HG03469 (cell line): ENCODE measurements at regions not wholly inside any gene's neighbourhood (a gene's known extent, or its start where the extent isn't known, plus 50 kb on each side); places are given as distances from the start of the nearest gene placed in this dataset.

ENCODE experiments used
- ATAC-seq: cut with Tn5 transposase; IDR thresholded peaks from one replicate; pipeline ENCODE4 v1.9.1; 2021; ENCODE audit warnings: mild to moderate bottlenecking, moderate library complexity, moderate number of reproducible peaks; ENCODE audit not compliant: unreplicated experiment

DNA sequence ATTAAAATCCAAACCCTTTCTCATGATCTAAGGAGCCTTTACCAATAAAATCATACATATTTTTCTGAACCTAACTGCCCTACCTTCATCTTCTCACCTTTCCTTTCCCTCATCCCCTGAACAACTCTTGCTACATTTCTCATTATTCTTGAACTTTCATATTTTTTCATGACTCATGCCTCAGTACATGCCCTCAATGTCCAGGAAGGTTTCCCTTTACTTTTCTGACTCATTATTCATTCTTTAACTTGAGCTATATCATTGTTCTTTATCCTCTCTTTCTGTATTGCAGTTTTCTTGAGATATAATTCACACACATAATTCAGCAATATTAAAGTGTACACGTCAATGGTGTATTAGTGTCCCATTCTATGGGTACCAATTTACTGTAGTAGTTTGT, 231.0 kb downstream of the ALG10B start:
- ATAC-seq: no peak

DNA sequence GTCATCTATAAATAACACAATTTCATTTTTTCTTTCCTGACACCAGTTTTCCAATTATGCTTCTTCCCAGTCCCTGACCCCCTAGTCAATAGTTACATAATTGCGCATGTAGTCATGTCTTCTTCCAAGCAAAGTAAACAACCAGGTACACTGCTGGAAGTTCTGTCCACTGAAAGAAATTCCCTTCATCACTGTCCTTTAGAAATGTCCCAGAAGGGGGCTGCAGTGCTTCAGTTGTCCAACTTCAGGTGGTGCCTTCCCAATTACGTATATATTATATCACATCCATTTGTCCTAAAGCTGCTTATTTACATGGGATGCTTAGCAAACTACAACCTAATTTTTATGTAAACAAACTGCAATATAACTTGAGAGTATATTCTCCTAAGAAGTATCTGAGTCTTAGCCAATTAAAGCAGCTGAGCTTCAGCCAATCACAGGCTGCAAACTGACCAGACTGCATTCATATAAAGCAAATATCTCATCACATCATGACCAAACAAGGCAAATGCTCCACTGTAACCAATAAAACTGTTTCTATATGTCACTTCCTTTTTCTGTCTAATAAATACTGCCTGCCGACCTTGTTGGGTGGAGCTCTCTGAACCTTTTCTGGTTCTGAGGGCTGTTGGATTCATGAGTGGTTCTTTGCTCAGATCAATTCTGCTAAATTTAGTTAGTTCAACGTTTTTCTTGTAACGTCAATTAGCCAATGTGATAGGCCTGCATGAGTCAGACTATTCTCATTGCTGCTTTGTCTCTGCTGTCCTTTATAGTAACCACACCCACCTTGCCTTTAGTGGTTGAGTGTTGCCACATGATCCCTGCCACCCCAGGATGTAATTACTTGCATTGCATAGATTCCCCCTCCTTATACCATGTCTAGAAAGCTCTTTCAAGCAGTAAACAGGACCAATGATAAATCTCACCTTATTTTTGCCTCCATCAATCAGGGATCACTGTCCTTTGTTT, 239.3 kb downstream of the ALG10B start:
- ATAC-seq: no peak

DNA sequence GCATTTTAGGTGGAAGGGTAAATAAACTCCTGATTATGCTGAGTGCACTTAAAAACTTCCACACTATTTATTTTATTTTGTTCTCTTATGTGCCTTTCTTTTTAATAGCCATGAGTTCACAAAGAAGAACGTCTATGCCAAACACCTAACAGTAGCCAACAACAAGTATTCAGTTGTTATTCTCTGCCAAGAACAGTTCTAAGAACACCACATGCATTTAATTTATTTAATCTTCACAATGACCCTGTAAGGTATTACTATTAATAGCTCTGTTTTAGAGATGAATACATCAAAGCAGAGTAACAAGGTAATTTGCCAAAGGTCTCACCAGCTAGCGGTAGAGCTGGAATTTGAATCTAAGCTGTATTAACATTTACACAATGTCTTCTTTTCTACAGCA, 240.1 kb downstream of the ALG10B start:
- ATAC-seq: no peak

DNA sequence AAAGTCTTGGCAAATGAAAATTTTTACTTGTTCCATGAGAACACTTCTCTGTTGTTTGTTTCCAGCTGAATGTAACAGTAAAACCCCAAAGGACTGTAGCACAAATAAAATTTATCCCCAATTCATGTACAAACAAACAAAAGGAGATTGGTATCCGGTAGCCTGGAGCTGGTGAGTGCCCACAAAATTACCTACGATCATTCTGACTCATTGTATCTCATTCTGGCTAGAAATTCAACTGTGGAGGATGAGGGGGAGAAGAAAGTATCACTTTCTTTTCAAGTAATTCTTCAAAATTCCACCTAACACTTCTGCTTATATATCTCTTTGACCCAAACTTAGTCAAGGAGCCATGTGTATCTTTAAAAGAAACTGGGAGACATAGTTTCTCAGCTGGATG, 268.5 kb downstream of the ALG10B start:
- no peak for ATAC-seq

DNA sequence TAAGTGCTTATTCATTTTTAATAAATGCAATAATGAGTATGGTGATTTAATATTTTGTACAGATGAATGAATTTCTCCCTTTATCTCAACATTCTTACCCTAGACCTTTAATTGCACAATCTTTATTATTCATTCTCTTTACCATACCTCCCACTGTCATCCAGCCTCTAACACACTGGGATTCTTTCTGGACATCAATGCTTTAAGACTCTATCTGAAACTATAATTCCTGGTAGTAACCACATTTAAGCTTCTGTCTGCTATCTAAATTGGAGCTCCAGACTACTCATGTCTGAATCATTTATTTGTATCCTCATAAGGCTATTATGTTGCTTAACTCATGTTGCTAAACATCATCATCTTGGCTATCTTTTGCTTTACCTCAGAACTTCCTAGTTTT, 270.2 kb downstream of the ALG10B start:
- ATAC-seq: no peak

DNA sequence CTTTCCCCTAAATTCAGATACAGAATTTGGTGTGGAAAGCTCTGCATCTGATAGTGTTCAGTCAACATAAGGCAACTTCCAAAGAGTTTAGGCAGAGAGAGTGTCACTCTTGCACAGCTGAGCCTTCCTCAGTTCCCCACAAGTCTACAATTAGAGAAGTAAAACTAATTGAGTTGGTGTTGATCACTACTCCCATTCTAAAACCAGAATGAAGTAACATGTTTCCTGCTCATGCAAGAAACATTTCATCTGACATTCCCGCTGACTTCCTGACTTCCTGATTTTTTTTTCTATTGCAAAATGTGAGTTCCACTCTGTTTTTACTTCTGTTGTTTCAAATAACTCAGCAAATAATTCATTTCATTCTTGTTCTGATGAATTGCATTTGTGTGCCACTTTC, 271.0 kb downstream of the ALG10B start:
- no peak for ATAC-seq

DNA sequence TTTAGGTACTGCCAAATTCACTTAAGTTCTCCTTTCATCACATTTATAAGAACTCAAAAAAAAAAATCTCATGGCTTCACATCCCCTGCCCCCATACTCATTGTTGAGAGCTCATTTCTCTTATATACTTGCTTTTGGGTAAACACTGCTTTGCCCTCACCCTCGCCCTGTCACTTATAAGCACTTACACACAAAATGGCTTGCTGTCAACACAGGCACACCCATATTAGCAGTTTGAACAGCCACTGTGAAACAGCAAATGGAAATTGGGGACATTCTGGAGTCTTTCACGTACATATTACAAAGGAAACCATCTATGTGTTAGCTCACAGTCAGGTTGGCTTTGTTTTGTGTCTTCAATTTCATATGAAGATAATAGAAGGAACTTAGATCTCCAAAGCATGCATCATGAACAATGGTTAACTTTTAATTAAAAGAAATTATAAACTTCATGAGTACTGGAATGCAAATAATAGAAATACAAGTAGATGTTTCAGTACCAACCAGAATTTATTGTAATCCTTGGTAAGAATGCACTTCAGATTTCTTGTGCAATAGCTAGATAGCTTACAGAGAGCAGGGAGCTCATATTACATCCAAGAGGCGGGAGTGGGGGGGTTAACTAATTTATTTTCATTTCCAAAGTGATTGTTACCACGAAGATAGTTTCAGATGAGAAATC, 272.2 kb downstream of the ALG10B start:
- ATAC-seq: no peak

- ATAC-seq: no peak
Observed at GRCh38 chr12:38589306-38589632, 272.7 kb downstream of the ALG10B start.

GRCh38 chr12:38601949-38602348, 285.4 kb downstream of the ALG10B start:
- no peak for ATAC-seq
